ENCODE measurements at regions not wholly inside any gene's neighbourhood (a gene's known extent, or its start where the extent isn't known, plus 50 kb on each side); places are given as distances from the start of the nearest gene placed in this dataset.

DNA sequence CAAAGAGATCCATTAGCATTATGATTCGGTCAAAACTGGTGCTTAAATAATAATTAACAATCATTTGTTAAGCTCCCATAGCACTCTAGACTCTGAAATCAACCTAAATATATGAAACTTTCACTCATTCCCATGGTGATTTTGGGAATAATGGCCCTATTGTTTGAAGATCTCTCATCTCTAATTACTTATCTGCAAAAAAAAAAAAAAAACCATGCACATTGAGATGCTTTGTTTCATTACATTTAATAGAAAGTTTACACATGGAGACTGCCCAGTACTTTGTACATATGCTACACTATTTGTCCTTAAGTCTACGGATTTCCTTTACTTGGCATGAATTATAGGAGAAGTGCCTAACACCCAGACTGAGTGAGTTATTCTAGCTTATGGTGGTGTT lies 280.6 kb upstream of the MEOX2 start:
- TF ChIP-seq ZNF274 (IDR thresholded peaks at IDR 0.05; ENCODE audit: borderline replicate concordance, low read depth, low read length) = no peak
- no peak for TF ChIP-seq POLR2A (conservative IDR thresholded peaks at IDR 0.05)
- TF ChIP-seq NBN (IDR thresholded peaks at IDR 0.05; ENCODE audit: low read depth) = no peak
- TF ChIP-seq ZZZ3 (IDR thresholded peaks at IDR 0.05) = no peak
- TF ChIP-seq, protein P1, sequence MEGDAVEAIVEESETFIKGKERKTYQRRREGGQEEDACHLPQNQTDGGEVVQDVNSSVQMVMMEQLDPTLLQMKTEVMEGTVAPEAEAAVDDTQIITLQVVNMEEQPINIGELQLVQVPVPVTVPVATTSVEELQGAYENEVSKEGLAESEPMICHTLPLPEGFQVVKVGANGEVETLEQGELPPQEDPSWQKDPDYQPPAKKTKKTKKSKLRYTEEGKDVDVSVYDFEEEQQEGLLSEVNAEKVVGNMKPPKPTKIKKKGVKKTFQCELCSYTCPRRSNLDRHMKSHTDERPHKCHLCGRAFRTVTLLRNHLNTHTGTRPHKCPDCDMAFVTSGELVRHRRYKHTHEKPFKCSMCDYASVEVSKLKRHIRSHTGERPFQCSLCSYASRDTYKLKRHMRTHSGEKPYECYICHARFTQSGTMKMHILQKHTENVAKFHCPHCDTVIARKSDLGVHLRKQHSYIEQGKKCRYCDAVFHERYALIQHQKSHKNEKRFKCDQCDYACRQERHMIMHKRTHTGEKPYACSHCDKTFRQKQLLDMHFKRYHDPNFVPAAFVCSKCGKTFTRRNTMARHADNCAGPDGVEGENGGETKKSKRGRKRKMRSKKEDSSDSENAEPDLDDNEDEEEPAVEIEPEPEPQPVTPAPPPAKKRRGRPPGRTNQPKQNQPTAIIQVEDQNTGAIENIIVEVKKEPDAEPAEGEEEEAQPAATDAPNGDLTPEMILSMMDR (IDR thresholded peaks at IDR 0.05 in 2 of 3, conservative IDR thresholded peaks at IDR 0.05 in 1 of 3; ENCODE audit: insufficient read depth in 2 of 3, low read depth in 1 of 3, low read length in 3 of 3) = no peak
- TF ChIP-seq FOSL1 (tag; conservative IDR thresholded peaks at IDR 0.05) = no peak
- TF ChIP-seq BMI1 (IDR thresholded peaks at IDR 0.05; ENCODE audit: low read length) = no peak
- no peak for TF ChIP-seq MYNN (IDR thresholded peaks at IDR 0.05)
- TF ChIP-seq MYNN (CRISPR knock-in tag; IDR thresholded peaks at IDR 0.05) = no peak
- no peak for TF ChIP-seq ZNF263 (CRISPR knock-in tag; IDR thresholded peaks at IDR 0.05; ENCODE audit: borderline replicate concordance)
- TF ChIP-seq, protein P2, sequence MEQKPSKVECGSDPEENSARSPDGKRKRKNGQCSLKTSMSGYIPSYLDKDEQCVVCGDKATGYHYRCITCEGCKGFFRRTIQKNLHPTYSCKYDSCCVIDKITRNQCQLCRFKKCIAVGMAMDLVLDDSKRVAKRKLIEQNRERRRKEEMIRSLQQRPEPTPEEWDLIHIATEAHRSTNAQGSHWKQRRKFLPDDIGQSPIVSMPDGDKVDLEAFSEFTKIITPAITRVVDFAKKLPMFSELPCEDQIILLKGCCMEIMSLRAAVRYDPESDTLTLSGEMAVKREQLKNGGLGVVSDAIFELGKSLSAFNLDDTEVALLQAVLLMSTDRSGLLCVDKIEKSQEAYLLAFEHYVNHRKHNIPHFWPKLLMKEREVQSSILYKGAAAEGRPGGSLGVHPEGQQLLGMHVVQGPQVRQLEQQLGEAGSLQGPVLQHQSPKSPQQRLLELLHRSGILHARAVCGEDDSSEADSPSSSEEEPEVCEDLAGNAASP (IDR thresholded peaks at IDR 0.05) = no peak
- TF ChIP-seq, protein P3, sequence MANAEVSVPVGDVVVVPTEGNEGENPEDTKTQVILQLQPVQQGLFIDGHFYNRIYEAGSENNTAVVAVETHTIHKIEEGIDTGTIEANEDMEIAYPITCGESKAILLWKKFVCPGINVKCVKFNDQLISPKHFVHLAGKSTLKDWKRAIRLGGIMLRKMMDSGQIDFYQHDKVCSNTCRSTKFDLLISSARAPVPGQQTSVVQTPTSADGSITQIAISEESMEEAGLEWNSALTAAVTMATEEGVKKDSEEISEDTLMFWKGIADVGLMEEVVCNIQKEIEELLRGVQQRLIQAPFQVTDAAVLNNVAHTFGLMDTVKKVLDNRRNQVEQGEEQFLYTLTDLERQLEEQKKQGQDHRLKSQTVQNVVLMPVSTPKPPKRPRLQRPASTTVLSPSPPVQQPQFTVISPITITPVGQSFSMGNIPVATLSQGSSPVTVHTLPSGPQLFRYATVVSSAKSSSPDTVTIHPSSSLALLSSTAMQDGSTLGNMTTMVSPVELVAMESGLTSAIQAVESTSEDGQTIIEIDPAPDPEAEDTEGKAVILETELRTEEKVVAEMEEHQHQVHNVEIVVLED (CRISPR knock-in tag; IDR thresholded peaks at IDR 0.05) = no peak
- no peak for TF ChIP-seq CSDE1 (IDR thresholded peaks at IDR 0.05)
- TF ChIP-seq CBX8 (IDR thresholded peaks at IDR 0.05; ENCODE audit: borderline replicate concordance, extremely low read depth, low read depth, low read length, poor library complexity, severe bottlenecking) = no peak
